ENCODE measurements at regions not wholly inside any gene's neighbourhood (a gene's known extent, or its start where the extent isn't known, plus 50 kb on each side); places are given as distances from the start of the nearest gene placed in this dataset.
"Not testable (repeated sequence)": the region's sequence is repeated elsewhere in the genome, so short reads cannot be mapped to it uniquely, and the experiment has no call there.

DNA sequence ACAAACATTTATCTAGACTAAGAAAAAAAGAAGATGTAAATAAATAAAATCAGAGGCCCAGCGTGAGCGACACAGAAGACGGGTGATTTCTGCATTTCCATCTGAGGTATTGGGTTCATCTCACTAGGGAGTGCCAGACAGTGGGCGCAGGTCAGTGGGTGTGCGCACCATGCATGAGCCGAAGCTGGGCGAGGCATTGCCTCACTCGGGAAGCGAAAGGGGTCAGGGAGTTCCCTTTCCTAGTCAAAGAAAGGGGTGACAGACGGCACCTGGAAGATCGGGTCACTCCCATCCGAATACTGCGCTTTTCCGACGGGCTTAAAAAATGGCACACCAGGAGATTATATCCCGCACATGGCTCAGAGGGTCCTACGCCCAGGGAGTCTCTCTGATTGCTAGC, 79.5 kb upstream of the ABCD2 start:
- DNase-seq = not testable (repeated sequence)

DNA sequence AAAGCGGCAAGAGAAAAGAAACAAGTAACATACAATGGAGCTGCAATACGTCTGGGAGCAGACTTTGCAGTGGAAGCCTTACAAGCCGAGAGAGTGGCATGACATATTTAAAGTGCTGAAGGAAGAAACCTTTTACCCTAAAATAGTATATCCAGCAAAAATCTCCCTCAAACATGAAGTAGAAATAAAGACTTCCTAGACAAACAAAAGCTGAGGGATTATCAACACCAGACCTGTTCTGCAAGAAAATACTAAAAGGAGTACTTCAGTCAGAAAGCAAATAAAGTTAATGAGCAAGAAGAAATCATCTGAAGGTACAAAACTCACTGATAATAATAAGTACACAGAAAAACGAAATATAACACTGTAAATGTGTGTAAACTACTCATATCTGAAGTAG, 77.5 kb upstream of the ABCD2 start:
- DNase-seq = no peak

DNA sequence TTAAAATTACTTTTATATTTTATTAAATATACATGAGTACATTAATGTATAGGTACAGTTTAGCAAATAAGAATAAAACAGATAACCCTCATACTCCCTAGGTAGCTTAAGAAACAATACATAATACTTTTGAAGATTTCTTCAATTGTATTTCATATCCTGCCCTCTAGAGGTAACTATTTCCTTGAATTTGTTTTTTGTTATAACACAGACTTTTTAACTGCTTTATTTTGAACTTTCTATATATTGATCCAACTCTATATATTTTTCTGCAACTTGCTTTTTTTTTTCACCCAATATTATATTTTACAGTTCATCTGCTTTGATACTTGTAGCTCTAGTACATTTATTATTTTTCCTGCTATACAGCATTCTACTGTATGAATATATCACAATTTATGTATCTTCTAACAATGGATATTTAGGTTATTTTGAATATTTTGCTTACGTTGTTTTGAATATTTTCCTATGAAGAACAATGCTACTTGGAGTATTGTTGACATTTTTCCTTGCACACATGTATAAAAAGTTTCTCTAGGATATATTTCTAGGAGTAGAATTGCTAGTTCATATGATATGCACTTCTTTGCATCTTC, 72.8 kb upstream of the ABCD2 start:
- no peak for DNase-seq

DNA sequence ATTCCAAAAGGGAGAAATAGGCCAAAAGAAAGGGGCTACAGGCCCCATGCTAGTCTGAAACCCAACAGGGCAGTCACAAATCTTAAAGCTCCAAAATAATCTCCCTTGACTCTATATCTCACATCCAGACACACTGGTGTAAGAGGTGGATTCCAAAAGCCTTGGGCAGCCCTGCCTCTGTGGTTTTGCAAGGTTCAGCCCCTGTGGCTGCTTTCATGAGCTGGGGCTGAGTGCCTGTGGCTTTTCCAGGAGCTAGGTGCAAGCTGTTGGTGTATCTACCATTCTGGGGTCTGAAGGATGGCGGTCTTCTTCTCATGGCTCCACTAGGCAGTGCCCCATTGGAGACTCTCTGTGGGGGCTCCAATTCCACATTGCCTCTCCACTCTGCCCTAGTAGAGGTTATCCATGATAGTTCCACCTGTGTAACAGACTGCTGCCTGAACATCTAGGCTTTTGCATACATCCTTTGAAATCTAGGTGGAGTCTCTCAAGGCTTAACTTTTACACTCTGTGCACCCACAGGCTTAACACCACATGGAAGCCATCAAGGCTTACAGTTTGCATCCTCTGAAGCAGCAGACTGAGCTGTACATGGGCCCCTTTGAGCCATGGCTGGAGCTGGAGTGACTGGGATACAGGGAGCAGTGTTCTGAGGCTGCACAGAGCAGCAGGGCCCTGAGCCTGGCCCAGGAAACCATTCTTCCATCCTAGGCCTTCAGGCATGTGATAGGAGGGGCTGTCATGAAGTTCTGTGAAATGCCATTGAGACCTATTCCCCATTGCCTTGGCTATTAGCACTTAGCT, 66.5 kb upstream of the ABCD2 start:
- peak; percentile 20 for DNase-seq

DNA sequence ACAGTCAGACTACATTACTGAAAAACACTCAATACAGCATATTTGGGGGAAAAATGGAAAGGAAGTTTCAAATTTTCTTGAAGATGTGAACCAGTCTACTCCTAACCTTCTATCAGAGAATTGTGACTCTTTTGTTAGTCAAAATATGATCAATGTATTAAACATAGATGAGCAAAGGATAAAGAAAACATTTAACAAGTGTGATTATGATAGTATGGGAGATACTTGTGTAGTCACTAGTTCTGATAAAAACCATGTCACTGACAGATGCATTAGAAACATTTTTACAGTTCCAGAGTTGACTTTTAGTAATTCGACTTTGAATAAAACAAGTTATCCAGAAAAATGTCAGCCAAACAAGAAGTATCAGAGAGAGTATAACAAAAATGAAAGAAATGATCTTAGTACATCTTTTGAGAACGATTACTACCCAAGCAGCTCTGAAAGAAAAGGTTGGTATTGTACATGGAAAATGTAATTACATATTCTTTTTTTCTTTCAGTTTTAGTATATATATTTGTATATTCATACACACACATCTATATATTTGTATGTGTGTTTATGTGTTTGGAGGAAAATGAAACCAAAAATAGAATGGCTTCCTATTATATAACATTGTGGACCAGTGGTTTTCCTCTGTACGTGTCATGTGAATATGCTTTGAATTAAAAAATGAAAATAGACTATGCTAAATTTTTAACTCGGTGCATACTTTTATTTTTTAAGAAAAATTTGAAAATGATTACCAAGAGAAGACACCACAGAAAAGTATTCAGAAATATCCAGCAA, 63.3 kb upstream of the ABCD2 start:
- no peak for DNase-seq

DNA sequence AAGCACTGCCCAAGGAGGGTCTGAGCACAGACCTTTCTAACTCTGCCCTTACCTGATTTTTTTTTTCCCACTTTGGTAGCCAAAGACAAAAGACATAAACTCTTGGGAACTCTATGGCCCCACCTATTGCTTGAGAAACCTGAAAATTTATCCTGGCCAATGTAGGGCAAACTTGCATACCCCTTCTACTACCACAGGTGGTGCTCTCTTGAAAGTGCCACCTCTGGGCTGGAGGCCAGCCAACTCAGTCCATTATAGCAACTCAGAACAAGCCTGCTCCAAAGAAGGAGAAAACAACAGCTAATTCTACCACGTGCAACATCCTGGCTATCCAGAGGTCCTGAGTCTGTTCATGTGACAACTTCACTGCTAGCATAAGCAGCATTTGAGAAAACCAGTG, 55.7 kb upstream of the ABCD2 start:
- no peak for DNase-seq

DNA sequence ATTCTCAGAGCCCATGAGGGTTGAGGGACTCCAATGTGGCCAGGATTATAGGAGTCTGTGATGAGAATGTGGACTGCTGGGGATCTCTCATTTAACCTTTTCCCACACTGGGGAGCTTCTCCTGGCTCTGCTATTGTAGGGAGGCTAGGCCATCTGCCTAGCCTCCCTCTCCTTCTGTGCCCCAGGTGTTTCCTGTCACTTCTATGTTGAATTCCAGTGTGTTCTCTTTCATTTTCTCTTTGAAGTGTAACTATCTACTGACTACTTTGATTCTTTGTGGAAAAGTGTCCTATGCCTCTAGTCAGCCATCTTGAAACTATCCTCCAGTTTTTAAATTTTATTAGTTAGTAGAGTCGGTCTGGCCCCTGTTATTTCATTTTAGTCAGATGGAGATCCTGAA, 53.4 kb upstream of the ABCD2 start:
- no peak for DNase-seq

DNA sequence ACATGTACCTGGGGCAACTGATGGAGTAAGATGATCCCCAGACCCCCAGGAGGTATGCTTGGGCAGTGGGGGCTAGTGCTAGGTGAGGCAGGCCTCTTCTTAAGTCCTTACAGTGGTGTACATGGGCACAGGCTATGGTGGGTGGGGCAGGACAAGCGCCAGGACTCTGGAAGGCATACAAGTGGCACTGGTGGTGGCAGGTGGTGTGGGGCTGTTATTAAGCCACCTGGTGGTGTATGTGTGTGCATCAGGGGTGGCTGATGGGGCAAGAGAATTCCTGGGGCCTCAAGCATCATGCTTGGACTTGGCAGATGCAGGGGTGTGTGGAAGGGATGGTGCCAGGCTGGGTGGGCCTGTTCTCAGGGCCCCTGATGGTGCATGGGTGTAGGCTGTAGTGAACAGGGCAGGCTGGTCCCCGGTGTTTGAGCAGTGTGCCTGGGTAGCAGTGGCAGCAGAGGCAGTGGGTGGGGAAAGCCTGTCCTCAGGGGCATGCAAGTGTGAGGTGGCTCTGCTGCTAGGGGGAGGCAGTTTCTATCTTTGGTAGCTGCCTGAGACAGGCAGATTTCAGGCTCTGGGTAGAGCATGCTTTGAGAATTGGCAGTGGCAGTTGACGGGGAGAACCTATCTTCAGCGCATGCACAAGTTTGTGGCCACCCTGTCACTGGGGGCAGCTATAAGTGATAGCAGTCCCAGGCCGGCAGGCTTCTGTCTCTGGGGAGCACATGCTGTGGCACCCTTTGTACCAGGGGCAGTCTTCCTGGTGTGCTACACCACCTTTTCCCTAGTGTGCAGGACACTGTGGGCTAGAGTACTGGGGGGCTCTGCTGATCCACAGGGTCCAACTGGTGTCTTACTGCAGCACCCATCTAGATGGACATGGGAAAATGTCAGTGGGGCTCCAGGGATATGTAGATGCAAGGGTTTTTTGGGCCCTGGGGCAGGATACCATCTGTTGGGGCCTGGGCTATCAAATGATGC, 52.6 kb upstream of the ABCD2 start:
- no peak for DNase-seq

DNA sequence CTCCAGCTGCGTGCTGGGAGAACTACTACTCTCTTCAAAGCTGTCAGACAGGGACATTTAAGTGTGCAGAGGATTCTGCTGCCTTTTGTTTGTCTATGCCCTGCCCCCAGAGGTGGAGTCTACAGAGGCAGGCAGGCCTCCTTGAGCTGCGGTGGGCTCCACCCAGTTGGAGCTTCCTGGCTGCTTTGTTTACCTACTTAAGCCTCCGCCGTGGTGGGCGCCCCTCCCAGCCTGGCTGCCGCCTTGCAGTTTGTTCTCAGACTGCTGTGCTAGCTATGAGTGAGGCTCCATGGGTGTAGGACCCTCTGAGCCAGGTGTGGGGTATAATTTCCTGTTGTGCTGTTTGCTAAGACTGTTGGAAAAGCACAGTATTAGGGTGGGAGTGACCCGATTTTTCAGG, 49.9 kb upstream of the ABCD2 start:
- peak; percentile 58 for DNase-seq

Measured in activated effector memory CD4-positive, alpha-beta T cell treated with Interleukin-2 at 50 U/mL for 16 hours (primary cell).